HEK293T (cell line): ENCODE measurements at regions not wholly inside any gene's neighbourhood (a gene's known extent, or its start where the extent isn't known, plus 50 kb on each side); places are given as distances from the start of the nearest gene placed in this dataset.

Source experiments
- FOXK2 ChIP-seq: fragments of 450-650 bp; IDR thresholded peaks from 2 replicates; pipeline ENCODE4 v1.6.1; 2016; ENCODE audit warnings: mild to moderate bottlenecking
- HDGF ChIP-seq: fragments of 450-650 bp; IDR thresholded peaks from 2 replicates; pipeline ENCODE4 v1.6.1; 2017; ENCODE audit warnings: antibody characterized with exemption, borderline replicate concordance
- SUZ12 ChIP-seq: fragments of 450-650 bp; IDR thresholded peaks from 2 replicates; pipeline ENCODE4 v1.6.1; 2016; ENCODE audit warnings: mild to moderate bottlenecking

DNA sequence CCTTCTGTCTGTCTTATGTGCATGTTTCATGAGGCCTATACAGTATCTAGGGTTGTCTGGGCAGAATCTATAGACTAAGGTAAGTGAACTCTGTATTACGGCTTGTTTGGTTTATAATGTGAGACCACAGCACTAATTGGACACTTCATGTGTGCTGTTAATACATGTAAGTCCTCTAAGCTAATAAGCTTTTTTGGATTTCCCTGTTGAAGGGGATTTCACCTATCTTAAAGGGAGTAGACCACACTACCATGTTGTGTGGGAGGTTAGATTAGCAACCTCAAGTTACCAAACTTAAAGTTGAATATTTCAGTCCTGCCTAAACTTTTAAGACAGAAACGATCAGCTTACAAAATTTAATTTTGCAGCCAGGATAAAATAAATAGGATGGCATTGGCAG lies 189.8 kb upstream of the GOLIM4 start:
- TF ChIP-seq SUZ12: no peak
- no peak for TF ChIP-seq FOXK2
- TF ChIP-seq HDGF: no peak
